Neural progenitor cell (in vitro differentiated cells): ENCODE measurements at regions not wholly inside any gene's neighbourhood (a gene's known extent, or its start where the extent isn't known, plus 50 kb on each side); places are given as distances from the start of the nearest gene placed in this dataset.

Experiments
- DNase-seq: peaks from one replicate; pipeline ENCODE4 v3.0.0-alpha.2; 2016; ENCODE audit warnings: low spot score
- H2AFZ ChIP-seq: fragments of 200-600 bp; sonication (generic); replicated peaks from 2 replicates; pipeline ENCODE4 v1.6.1; 2016; ENCODE audit warnings: antibody characterized with exemption
- H3F3A ChIP-seq: fragments of 200-600 bp; sonication (generic); 2 replicates; pipeline ENCODE4 v1.6.1; 2016; ENCODE audit warnings: antibody characterized with exemption, low read depth
- H3K27ac ChIP-seq: fragments of 200-600 bp; sonication (generic); 2 replicates; pipeline ENCODE4 v1.5.1; 2016; ENCODE audit warnings: mild to moderate bottlenecking
- H3K27me3 ChIP-seq: fragments of 200-600 bp; sonication (generic); 2 replicates; pipeline ENCODE4 v1.6.1; 2016; ENCODE audit warnings: mild to moderate bottlenecking, moderate library complexity
- H3K36me3 ChIP-seq: fragments of 200-600 bp; sonication (generic); 2 replicates; pipeline ENCODE4 v1.5.1; 2016
- H3K4me1 ChIP-seq: fragments of 200-600 bp; sonication (generic); 2 replicates; pipeline ENCODE4 v1.6.1; 2016; ENCODE audit warnings: mixed run types
- H3K4me2 ChIP-seq: fragments of 200-600 bp; sonication (generic); 2 replicates; pipeline ENCODE4 v1.6.1; 2016
- H3K4me3 ChIP-seq: fragments of 200-600 bp; sonication (generic); 2 replicates; pipeline ENCODE4 v1.5.1; 2016
- H3K79me2 ChIP-seq: fragments of 200-600 bp; sonication (generic); 2 replicates; pipeline ENCODE4 v1.6.1; 2016; ENCODE audit warnings: low read depth
- H3K9ac ChIP-seq: fragments of 200-600 bp; sonication (generic); 2 replicates; pipeline ENCODE4 v1.6.1; 2016
- H3K9me3 ChIP-seq: fragments of 200-600 bp; sonication (generic); 2 replicates; pipeline ENCODE4 v1.5.1; 2016; ENCODE audit warnings: low read depth
- H4K20me1 ChIP-seq: fragments of 200-600 bp; sonication (generic); 2 replicates; pipeline ENCODE4 v1.6.1; 2016; ENCODE audit warnings: low read depth
- H3K27ac Mint-ChIP-seq: 3 replicates; pipeline ENCODE4 v1.8.0; 2021; ENCODE audit warnings: mixed read lengths
- H3K27me3 Mint-ChIP-seq: 2 replicates; pipeline ENCODE4 v1.8.0; 2022; ENCODE audit warnings: low read depth, mild to moderate bottlenecking, inconsistent platforms, moderate library complexity, mixed read lengths; ENCODE audit not compliant: insufficient read depth
- H3K36me3 Mint-ChIP-seq: 3 replicates; pipeline ENCODE4 v1.8.0; 2021; ENCODE audit warnings: mixed read lengths
- H3K4me1 Mint-ChIP-seq: 3 replicates; pipeline ENCODE4 v1.8.0; 2021; ENCODE audit warnings: mixed read lengths
- H3K4me3 Mint-ChIP-seq: 3 replicates; pipeline ENCODE4 v1.8.0; 2021; ENCODE audit warnings: mild to moderate bottlenecking, moderate library complexity, mixed read lengths
- H3K9me3 Mint-ChIP-seq: 3 replicates; pipeline ENCODE4 v1.8.0; 2020; ENCODE audit warnings: mixed read lengths
- EZH2 ChIP-seq: fragments of 200-600 bp; sonication (generic); IDR thresholded peaks from 2 replicates; pipeline ENCODE4 v1.6.1; 2017; ENCODE audit warnings: antibody characterized with exemption, mild to moderate bottlenecking, moderate library complexity
- EZH2phosphoT487 ChIP-seq: fragments of 200-600 bp; sonication (generic); IDR thresholded peaks from 2 replicates; pipeline ENCODE4 v1.6.1; 2017; ENCODE audit warnings: antibody characterized with exemption
- TF ChIP-seq, protein P1 (sequence below): fragments of 200-600 bp; sonication (generic); IDR thresholded peaks from 2 replicates; pipeline ENCODE4 v1.5.1; 2017; ENCODE audit warnings: antibody characterized with exemption, mild to moderate bottlenecking

DNA sequence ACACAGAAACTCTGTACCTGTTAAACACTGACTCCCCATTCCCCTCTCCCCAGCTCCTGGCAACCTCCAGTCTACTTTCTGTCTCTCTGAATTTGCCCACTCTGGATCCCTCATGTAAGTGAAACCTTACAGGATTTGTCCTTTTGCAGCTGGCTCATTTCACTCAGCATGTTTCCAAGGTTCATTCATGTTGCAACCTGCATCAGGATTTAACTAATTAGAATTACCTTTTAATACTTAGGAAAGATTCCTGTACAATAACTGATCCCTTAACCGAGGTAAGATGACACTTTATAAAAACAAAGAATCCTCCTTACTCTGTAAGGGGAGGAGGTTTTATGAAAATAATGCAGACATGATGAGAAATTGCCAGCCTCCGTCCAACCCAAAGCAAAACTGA is 113.1 kb upstream of the MTHFD1L start:
- Mint-ChIP-seq H3K4me3 (peak overlapping the region; percentile 9), H3K36me3 (peaks cover 27% of the 10 kb centered on the region), H3K9me3 (no peaks in the 10 kb centered on the region), H3K27ac (peak overlapping the region; percentile 74), H3K27me3 (peaks cover 2% of the 10 kb centered on the region), H3K4me1 (peaks cover 60% of the 10 kb centered on the region)
- Histone ChIP-seq H3K9ac (no peak overlapping the region), H3F3A (peaks cover 26% of the 10 kb centered on the region), H3K36me3 (no peaks in the 10 kb centered on the region), H2AFZ (no peak overlapping the region), H3K4me1 (peaks cover 28% of the 10 kb centered on the region), H4K20me1 (no peaks in the 10 kb centered on the region), H3K4me3 (no peak overlapping the region), H3K4me2 (no peak overlapping the region), H3K9me3 (no peaks in the 10 kb centered on the region), H3K27ac (no peak overlapping the region), H3K27me3 (no peaks in the 10 kb centered on the region), H3K79me2 (no peaks in the 10 kb centered on the region)
- no peak for DNase-seq
- TF ChIP-seq, protein P1, sequence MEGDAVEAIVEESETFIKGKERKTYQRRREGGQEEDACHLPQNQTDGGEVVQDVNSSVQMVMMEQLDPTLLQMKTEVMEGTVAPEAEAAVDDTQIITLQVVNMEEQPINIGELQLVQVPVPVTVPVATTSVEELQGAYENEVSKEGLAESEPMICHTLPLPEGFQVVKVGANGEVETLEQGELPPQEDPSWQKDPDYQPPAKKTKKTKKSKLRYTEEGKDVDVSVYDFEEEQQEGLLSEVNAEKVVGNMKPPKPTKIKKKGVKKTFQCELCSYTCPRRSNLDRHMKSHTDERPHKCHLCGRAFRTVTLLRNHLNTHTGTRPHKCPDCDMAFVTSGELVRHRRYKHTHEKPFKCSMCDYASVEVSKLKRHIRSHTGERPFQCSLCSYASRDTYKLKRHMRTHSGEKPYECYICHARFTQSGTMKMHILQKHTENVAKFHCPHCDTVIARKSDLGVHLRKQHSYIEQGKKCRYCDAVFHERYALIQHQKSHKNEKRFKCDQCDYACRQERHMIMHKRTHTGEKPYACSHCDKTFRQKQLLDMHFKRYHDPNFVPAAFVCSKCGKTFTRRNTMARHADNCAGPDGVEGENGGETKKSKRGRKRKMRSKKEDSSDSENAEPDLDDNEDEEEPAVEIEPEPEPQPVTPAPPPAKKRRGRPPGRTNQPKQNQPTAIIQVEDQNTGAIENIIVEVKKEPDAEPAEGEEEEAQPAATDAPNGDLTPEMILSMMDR: no peak
- TF ChIP-seq EZH2phosphoT487 (no peak), EZH2 (no peak)

DNA sequence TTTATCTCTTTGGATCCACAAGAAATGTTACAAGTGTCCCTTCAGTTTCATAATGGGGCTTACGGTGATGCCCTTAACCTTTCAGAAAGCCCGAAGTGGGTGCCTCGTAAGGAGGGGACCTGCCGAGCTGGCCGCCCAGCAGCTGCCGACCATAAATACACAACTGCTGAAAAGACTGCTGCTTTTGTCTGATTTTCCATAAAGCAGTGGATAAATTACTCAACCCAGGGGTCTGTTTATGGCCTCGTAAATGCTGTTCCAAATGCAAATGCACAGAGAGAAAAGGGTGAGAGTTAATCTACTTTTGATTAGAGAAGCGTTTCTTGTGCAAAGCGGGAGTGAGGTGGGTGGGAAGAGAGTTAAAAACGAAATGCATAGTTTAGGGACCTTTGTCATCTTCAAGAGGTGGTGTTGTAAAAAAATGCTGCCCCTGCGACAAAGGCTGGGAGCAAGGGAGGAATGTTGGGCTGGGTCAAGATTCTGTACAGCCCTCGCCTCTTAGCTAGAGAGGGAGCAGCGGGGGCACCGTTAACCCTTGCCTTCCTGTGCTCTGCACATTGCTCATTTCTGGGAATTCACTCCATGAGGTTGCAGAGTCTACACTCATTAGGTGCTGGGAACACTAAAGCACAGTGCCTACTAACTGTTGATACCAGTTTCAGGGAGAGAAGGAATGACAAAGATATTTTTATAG is 112.0 kb upstream of the MTHFD1L start:
- Mint-ChIP-seq H3K4me1 (peaks cover 57% of the 10 kb centered on the region), H3K9me3 (peaks cover 3% of the 10 kb centered on the region), H3K36me3 (peaks cover 29% of the 10 kb centered on the region), H3K4me3 (peak overlapping the region; percentile 83), H3K27ac (peak overlapping the region; percentile 80), H3K27me3 (peaks cover 6% of the 10 kb centered on the region)
- Histone ChIP-seq H3K4me2 (peak overlapping the region; percentile 78), H3K36me3 (no peaks in the 10 kb centered on the region), H3K9me3 (no peaks in the 10 kb centered on the region), H3K27ac (peak overlapping the region; percentile 35), H3K79me2 (no peaks in the 10 kb centered on the region), H2AFZ (peak overlapping the region; percentile 7), H3K4me1 (peaks cover 28% of the 10 kb centered on the region), H3K27me3 (no peaks in the 10 kb centered on the region), H3K9ac (no peak overlapping the region), H4K20me1 (no peaks in the 10 kb centered on the region), H3F3A (peaks cover 26% of the 10 kb centered on the region), H3K4me3 (peak overlapping the region; percentile 36)
- peak; percentile 48 for TF ChIP-seq EZH2phosphoT487
- TF ChIP-seq, protein P1: no peak
- peak; percentile 72 for DNase-seq

DNA sequence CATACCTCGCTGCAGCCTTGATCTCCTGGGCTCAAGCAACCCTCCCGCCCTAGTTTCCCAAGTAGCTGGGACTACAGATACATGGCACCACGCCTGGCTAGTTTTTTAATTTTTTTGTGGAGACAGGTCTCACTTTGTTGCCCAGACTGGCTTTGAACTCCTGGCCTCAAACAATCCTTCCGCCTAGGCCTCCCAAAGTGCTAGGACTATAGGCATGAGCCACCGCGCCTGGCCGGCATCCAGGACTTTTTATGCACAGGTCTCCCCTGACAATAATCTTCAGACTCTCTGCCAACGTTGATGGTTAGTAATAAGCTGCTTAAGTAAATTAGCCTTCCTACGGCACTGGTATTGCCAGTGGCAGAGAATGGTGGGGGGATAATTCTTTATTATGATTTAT is 110.5 kb upstream of the MTHFD1L start:
- Histone ChIP-seq H3K27me3 (no peaks in the 10 kb centered on the region), H3K4me2 (no peak overlapping the region), H3K4me1 (peaks cover 28% of the 10 kb centered on the region), H3K9ac (no peak overlapping the region), H3K9me3 (no peaks in the 10 kb centered on the region), H3K36me3 (no peaks in the 10 kb centered on the region), H3K79me2 (no peaks in the 10 kb centered on the region), H3F3A (peaks cover 26% of the 10 kb centered on the region), H3K27ac (no peak overlapping the region), H4K20me1 (no peaks in the 10 kb centered on the region), H2AFZ (no peak overlapping the region), H3K4me3 (no peak overlapping the region)
- TF ChIP-seq EZH2 (no peak), EZH2phosphoT487 (no peak)
- TF ChIP-seq, protein P1: no peak
- Mint-ChIP-seq H3K4me3 (no peak overlapping the region), H3K36me3 (peaks cover 29% of the 10 kb centered on the region), H3K9me3 (peaks cover 3% of the 10 kb centered on the region), H3K4me1 (peaks cover 65% of the 10 kb centered on the region), H3K27me3 (peaks cover 4% of the 10 kb centered on the region), H3K27ac (peak overlapping the region; percentile 87)
- DNase-seq: no peak
